Activated CD4-positive, alpha-beta T cell treated with anti-CD3 and anti-CD28 coated beads, Interleukin-2, amount 50 U/mL, for 16 hours (primary cell): ENCODE measurements at regions not wholly inside any gene's neighbourhood (a gene's known extent, or its start where the extent isn't known, plus 50 kb on each side); places are given as distances from the start of the nearest gene placed in this dataset.

Experiments
- DNase-seq: peaks from one replicate; pipeline ENCODE4 v3.0.0-alpha.2; 2020

GRCh38 chr2:19711470-19712372 lies 190.1 kb downstream of the TTC32 start:
- DNase-seq = peak; percentile 14

GRCh38 chr2:19710230-19710629 lies 191.6 kb downstream of the TTC32 start:
- DNase-seq = no peak

GRCh38 chr2:19709553-19709952 lies 192.2 kb downstream of the TTC32 start:
- DNase-seq = no peak

GRCh38 chr2:19708776-19709175 lies 193.0 kb downstream of the TTC32 start:
- DNase-seq = no peak

- no peak for DNase-seq
Measured at GRCh38 chr2:19706332-19706731, 195.5 kb downstream of the TTC32 start.

- DNase-seq = no peak
Measured at GRCh38 chr2:19702267-19702666, 199.5 kb downstream of the TTC32 start.

GRCh38 chr2:19700861-19701585 lies 200.8 kb downstream of the TTC32 start:
- DNase-seq = no peak

- no peak for DNase-seq
Measured at GRCh38 chr2:19697131-19697530, 204.7 kb downstream of the TTC32 start.

- DNase-seq = no peak
Measured at GRCh38 chr2:19695706-19696105, 206.1 kb downstream of the TTC32 start.

- DNase-seq = no peak
Measured at GRCh38 chr2:19691892-19692291, 209.9 kb downstream of the TTC32 start.

- DNase-seq = no peak
Measured at GRCh38 chr2:19690429-19690828, 211.4 kb downstream of the TTC32 start.

GRCh38 chr2:19689646-19690168 lies 212.1 kb downstream of the TTC32 start:
- no peak for DNase-seq

GRCh38 chr2:19688059-19688458 lies 213.7 kb downstream of the TTC32 start:
- no peak for DNase-seq

- DNase-seq = no peak
Measured at GRCh38 chr2:19687017-19687659, 214.6 kb downstream of the TTC32 start.

GRCh38 chr2:19686439-19686838 lies 215.3 kb downstream of the TTC32 start:
- no peak for DNase-seq

- no peak for DNase-seq
Measured at GRCh38 chr2:19685731-19686130, 216.1 kb downstream of the TTC32 start.

- DNase-seq = no peak
Measured at GRCh38 chr2:19684516-19684915, 217.3 kb downstream of the TTC32 start.

- no peak for DNase-seq
Measured at GRCh38 chr2:19683556-19683955, 218.2 kb downstream of the TTC32 start.

- no peak for DNase-seq
Measured at GRCh38 chr2:19682493-19682892, 219.3 kb downstream of the TTC32 start.

- DNase-seq = no peak
Measured at GRCh38 chr2:19677825-19678518, 223.8 kb downstream of the TTC32 start.

GRCh38 chr2:19677215-19677777 lies 224.5 kb downstream of the TTC32 start:
- no peak for DNase-seq

GRCh38 chr2:19676770-19677169 lies 225.0 kb downstream of the TTC32 start:
- DNase-seq = no peak
